ENCODE measurements at regions not wholly inside any gene's neighbourhood (a gene's known extent, or its start where the extent isn't known, plus 50 kb on each side); places are given as distances from the start of the nearest gene placed in this dataset.
"Not testable (repeated sequence)": the region's sequence is repeated elsewhere in the genome, so short reads cannot be mapped to it uniquely, and the experiment has no call there.

DNA sequence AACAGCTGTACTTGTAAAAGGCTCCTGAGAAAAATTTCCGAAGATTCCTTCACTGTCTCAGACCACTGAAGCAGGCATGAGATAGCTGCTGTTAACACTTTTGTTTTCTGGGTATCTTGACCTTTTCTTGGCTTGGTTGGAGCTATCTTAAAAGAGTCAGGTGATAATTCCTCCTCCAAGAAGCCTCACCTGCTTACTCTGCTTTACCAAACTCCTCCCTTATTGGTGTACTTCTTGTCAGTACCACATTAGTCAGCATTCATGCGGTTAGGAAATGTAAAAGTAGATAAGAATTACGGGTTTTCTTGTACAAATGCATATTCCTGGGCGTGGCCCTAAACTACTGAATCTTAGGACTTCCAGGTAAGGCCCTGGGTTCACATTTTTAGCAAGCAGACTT lies 489.8 kb upstream of the LARGE1 start:
- TF ChIP-seq, protein P1, sequence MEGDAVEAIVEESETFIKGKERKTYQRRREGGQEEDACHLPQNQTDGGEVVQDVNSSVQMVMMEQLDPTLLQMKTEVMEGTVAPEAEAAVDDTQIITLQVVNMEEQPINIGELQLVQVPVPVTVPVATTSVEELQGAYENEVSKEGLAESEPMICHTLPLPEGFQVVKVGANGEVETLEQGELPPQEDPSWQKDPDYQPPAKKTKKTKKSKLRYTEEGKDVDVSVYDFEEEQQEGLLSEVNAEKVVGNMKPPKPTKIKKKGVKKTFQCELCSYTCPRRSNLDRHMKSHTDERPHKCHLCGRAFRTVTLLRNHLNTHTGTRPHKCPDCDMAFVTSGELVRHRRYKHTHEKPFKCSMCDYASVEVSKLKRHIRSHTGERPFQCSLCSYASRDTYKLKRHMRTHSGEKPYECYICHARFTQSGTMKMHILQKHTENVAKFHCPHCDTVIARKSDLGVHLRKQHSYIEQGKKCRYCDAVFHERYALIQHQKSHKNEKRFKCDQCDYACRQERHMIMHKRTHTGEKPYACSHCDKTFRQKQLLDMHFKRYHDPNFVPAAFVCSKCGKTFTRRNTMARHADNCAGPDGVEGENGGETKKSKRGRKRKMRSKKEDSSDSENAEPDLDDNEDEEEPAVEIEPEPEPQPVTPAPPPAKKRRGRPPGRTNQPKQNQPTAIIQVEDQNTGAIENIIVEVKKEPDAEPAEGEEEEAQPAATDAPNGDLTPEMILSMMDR (IDR thresholded peaks at IDR 0.05; ENCODE audit: low read depth, low read length): no peak
- DNase-seq (ENCODE audit: extremely low read depth, low read depth): no peak

GRCh38 chr22:34414467-34415440 lies 494.5 kb upstream of the LARGE1 start:
- no peak for DNase-seq (ENCODE audit: extremely low read depth, low read depth)
- TF ChIP-seq, protein P1 (IDR thresholded peaks at IDR 0.05; ENCODE audit: low read depth, low read length): no peak

DNA sequence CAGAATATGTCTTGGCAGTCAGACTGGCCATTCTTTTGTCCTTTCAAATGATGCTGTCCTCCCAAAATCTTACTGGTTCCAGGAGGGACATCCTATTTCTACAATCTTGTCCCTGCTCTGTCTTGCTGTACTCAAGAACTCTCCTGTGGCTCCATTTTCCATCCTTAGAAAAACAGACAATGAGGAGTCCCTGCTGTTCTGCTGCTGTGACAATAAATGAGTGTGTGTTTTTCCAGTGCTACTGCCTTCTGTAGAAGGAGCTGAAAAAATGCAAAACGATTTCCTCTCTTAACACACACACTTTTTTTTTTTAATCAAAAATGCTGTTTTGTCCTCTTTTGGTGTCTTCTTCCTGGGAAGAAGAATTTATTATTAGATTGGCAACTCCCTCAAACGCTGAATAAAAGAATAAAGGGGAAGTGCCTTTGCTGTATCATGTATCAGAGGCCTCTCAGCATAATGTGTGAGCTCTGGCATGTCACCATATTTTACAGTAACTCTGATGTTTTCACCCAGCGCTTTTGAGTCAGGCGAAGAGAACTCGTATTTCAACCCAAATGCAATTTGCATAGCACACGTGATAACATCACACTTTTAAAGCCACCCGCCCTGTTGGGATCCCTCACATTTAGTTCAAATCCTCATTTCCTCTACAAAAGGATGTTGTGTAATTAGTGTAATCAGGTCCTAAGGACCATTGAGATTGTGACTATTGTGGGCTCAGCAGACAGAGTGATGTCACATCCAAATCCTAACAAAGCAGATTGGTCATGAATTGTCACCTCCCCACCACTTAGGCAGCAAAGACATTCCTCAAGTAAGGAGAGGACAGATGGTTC lies 496.0 kb upstream of the LARGE1 start:
- no peak for DNase-seq (ENCODE audit: extremely low read depth, low read depth)
- TF ChIP-seq, protein P1 (IDR thresholded peaks at IDR 0.05; ENCODE audit: low read depth, low read length): no peak

GRCh38 chr22:34422948-34423347 lies 502.7 kb upstream of the LARGE1 start:
- DNase-seq (ENCODE audit: extremely low read depth, low read depth): not testable (repeated sequence)

DNA sequence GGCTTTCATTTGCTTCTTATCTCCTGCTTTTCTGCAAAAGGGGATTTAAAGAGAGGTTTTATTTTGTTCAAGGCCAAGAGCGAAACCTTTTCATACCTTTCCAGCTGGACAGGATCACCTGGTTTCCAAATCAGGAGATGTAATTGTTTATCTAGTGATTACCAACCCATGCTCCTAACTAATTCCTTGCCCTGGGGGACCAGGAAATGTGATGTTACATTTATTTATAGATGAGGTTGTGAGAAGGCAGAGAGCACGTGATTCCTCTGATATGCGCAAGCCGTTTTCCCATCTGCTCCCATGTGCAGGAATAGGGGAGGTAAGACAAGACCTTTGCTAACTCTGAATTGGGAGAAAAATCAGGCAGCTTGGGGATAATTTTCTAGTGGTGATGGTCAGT lies 507.2 kb upstream of the LARGE1 start:
- DNase-seq (ENCODE audit: extremely low read depth, low read depth): no peak
- TF ChIP-seq, protein P1 (IDR thresholded peaks at IDR 0.05; ENCODE audit: low read depth, low read length): no peak

DNA sequence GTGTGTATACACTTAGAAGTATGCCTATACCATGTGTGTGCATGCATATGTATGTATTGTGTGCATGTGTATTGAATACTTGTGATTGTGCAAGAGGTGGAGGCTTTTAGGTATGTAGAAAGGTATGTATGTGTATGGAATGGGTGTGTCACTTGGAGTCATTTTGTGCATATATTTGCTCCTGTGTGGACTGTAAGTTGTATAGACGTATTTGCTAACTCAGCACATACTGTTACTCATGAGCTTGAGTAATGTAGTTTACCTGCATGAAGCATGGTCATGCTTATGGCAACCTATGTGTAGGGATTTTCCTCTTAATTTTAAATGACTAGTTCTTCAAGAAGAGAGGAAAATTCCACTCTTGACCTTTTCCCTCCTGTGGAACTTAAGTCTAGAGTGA lies 507.6 kb upstream of the LARGE1 start:
- DNase-seq (ENCODE audit: extremely low read depth, low read depth): no peak

GRCh38 chr22:34429314-34429713 lies 509.0 kb upstream of the LARGE1 start:
- TF ChIP-seq, protein P1 (IDR thresholded peaks at IDR 0.05; ENCODE audit: low read depth, low read length): no peak
- no peak for DNase-seq (ENCODE audit: extremely low read depth, low read depth)

More for the DNA sequence above, 507.6 kb upstream of the LARGE1 start:
- TF ChIP-seq, protein P1 (IDR thresholded peaks at IDR 0.05; ENCODE audit: low read depth, low read length): no peak

Measured in AG09319 (cell line).